ENCODE measurements at regions not wholly inside any gene's neighbourhood (a gene's known extent, or its start where the extent isn't known, plus 50 kb on each side); places are given as distances from the start of the nearest gene placed in this dataset.

GRCh38 chr12:43283206-43283605 is 268.8 kb downstream of the ADAMTS20 start:
- peaks cover 19% of the 10 kb centered on the region for H3K4me1 Mint-ChIP-seq (ENCODE audit: insufficient read depth, unreplicated experiment)
- TF ChIP-seq CTCF (IDR thresholded peaks at IDR 0.05; ENCODE audit: unreplicated experiment): no peak
- H3K27ac Mint-ChIP-seq (ENCODE audit: low read depth, unreplicated experiment): no peak overlapping the region
- POLR2A ChIA-PET: interaction anchor here (0.9 to 5.0 kb wide), 3 partner anchors 54 to 801 kb away, joined by 3 to 23 read pairs (median 6); partner anchors contain the start of gene PRICKLE1
- H3K4me3 Mint-ChIP-seq (ENCODE audit: unreplicated experiment): no peak overlapping the region
- intact Hi-C loops (cut with micrococcal nuclease): loop anchor here (5.0 kb wide), 2 partner anchors 321 to 1156 kb away; no protein-coding TSS in a partner anchor
- no peak for DNase-seq (ENCODE audit: unreplicated experiment)
- H3K36me3 Mint-ChIP-seq (ENCODE audit: insufficient read depth, unreplicated experiment): no peaks in the 10 kb centered on the region
- H3K9me3 Mint-ChIP-seq (ENCODE audit: unreplicated experiment): no peaks in the 10 kb centered on the region
- CTCF ChIA-PET: interaction anchor here (0.7 to 4.3 kb wide), 11 partner anchors 12 to 1340 kb away, joined by 3 to 53 read pairs (median 5); partner anchors contain the start of gene PRICKLE1
- no peaks in the 10 kb centered on the region for H3K27me3 Mint-ChIP-seq (ENCODE audit: insufficient read depth, unreplicated experiment)
- BruUV-seq (replicated peaks): no TSS peak

GRCh38 chr12:43282106-43282505 is 269.9 kb downstream of the ADAMTS20 start:
- intact Hi-C loops (cut with micrococcal nuclease): loop anchor here (1.0 to 5.0 kb wide), 4 partner anchors 320 to 1155 kb away; partner anchors contain the start of gene PRICKLE1
- DNase-seq (ENCODE audit: unreplicated experiment): peak; percentile 28
- POLR2A ChIA-PET: interaction anchor here (0.6 to 5.0 kb wide), 7 partner anchors 17 to 815 kb away, joined by 3 to 23 read pairs (median 3); no protein-coding TSS in a partner anchor
- no peaks in the 10 kb centered on the region for H3K36me3 Mint-ChIP-seq (ENCODE audit: insufficient read depth, unreplicated experiment)
- peaks cover 24% of the 10 kb centered on the region for H3K4me1 Mint-ChIP-seq (ENCODE audit: insufficient read depth, unreplicated experiment)
- H3K27me3 Mint-ChIP-seq (ENCODE audit: insufficient read depth, unreplicated experiment): no peaks in the 10 kb centered on the region
- BruUV-seq (replicated peaks): no TSS peak
- no peaks in the 10 kb centered on the region for H3K9me3 Mint-ChIP-seq (ENCODE audit: unreplicated experiment)
- no peak overlapping the region for H3K27ac Mint-ChIP-seq (ENCODE audit: low read depth, unreplicated experiment)
- no peak overlapping the region for H3K4me3 Mint-ChIP-seq (ENCODE audit: unreplicated experiment)
- TF ChIP-seq CTCF (IDR thresholded peaks at IDR 0.05; ENCODE audit: unreplicated experiment): peak; percentile 62
- CTCF ChIA-PET: interaction anchor here (0.6 to 4.3 kb wide), 32 partner anchors 10 to 1153 kb away, joined by 3 to 53 read pairs (median 4); partner anchors contain the start of gene PRICKLE1

DNA sequence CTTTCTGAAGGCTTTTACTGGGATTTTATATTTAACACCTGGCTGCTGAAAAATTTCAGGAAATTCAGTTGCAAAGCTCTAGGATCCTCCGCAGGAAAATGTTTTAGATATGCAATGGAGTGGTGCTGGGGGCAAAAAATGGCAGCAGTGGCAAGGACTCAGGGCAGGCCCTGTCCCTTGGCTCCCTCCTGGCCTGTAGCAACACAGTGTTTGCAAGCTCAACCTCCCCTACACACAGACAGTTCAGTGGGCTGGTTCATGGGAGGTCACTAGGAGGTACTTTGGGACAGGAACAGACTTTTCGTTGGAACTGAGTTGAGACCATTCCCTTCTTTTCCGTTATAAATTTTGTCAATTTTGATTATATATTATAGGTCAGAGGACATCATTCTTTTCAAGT is 270.4 kb downstream of the ADAMTS20 start:
- Mint-ChIP-seq H3K9me3 (ENCODE audit: unreplicated experiment) (no peaks in the 10 kb centered on the region), H3K27ac (ENCODE audit: low read depth, unreplicated experiment) (no peak overlapping the region), H3K4me3 (ENCODE audit: unreplicated experiment) (no peak overlapping the region), H3K27me3 (ENCODE audit: insufficient read depth, unreplicated experiment) (no peaks in the 10 kb centered on the region), H3K36me3 (ENCODE audit: insufficient read depth, unreplicated experiment) (no peaks in the 10 kb centered on the region), H3K4me1 (ENCODE audit: insufficient read depth, unreplicated experiment) (peaks cover 24% of the 10 kb centered on the region)
- no TSS peak for BruUV-seq (replicated peaks)
- intact Hi-C loops (cut with micrococcal nuclease): loop anchor here (5.0 kb wide), 2 partner anchors 319 to 1154 kb away; no protein-coding TSS in a partner anchor
- no peak for DNase-seq (ENCODE audit: unreplicated experiment)
- CTCF ChIA-PET: interaction anchor here (0.6 to 4.3 kb wide), 36 partner anchors 9 to 1153 kb away, joined by 3 to 53 read pairs (median 5); partner anchors contain the start of gene PRICKLE1
- POLR2A ChIA-PET: interaction anchor here (0.6 to 5.0 kb wide), 7 partner anchors 55 to 815 kb away, joined by 3 to 23 read pairs (median 3); no protein-coding TSS in a partner anchor
- TF ChIP-seq CTCF (IDR thresholded peaks at IDR 0.05; ENCODE audit: unreplicated experiment): no peak

DNA sequence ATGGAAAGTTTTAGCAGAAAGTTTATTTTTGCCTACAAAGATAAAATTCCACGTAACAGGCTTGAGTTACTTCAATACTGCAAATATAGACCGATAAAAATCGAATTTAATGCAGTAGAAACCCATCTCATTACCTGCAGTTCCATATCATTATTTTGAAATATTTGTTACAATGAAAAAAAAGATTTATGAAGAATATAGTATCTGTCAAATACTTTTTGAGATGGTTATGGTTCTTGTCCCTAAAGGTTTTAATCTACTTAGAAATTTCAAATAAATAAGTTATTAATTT is 273.5 kb downstream of the ADAMTS20 start:
- BruUV-seq (replicated peaks): no TSS peak
- Mint-ChIP-seq H3K4me3 (ENCODE audit: unreplicated experiment) (no peak overlapping the region), H3K4me1 (ENCODE audit: insufficient read depth, unreplicated experiment) (peaks cover 7% of the 10 kb centered on the region), H3K9me3 (ENCODE audit: unreplicated experiment) (no peaks in the 10 kb centered on the region), H3K36me3 (ENCODE audit: insufficient read depth, unreplicated experiment) (peaks cover 4% of the 10 kb centered on the region), H3K27ac (ENCODE audit: low read depth, unreplicated experiment) (no peak overlapping the region), H3K27me3 (ENCODE audit: insufficient read depth, unreplicated experiment) (no peaks in the 10 kb centered on the region)
- intact Hi-C loops (cut with micrococcal nuclease): no loop called here
- ChIA-PET POLR2A (interaction anchor here (1.0 to 1.1 kb wide), 2 partner anchors 690 to 796 kb away, joined by 3 read pairs; no protein-coding TSS in a partner anchor), CTCF (no interaction called here)
- no peak for DNase-seq (ENCODE audit: unreplicated experiment)
- TF ChIP-seq CTCF (IDR thresholded peaks at IDR 0.05; ENCODE audit: unreplicated experiment): no peak
